ENCODE measurements at regions not wholly inside any gene's neighbourhood (a gene's known extent, or its start where the extent isn't known, plus 50 kb on each side); places are given as distances from the start of the nearest gene placed in this dataset.
"Not testable (repeated sequence)": the region's sequence is repeated elsewhere in the genome, so short reads cannot be mapped to it uniquely, and the experiment has no call there.

DNA sequence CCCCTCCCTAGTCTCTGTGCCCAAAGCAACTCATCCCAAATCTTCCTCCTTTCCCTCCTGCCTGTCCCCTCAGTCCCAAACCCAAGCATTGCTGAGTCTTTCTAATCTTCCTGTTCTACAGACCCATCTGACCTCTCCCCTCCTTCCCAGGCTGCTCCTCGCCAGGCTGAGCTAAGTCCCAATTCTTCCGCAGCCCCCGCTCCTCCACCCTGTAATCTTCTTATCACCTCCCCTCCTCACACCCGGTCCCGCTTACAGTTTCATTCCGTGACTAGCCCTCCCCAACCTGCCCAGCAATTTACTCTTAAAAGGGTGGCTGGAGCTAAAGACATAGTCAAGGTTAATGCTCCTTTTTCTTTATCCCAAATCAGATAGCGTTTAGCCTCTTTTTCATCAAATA is 86.8 kb upstream of the ALDH3B2 start:
- TF ChIP-seq, protein P1, sequence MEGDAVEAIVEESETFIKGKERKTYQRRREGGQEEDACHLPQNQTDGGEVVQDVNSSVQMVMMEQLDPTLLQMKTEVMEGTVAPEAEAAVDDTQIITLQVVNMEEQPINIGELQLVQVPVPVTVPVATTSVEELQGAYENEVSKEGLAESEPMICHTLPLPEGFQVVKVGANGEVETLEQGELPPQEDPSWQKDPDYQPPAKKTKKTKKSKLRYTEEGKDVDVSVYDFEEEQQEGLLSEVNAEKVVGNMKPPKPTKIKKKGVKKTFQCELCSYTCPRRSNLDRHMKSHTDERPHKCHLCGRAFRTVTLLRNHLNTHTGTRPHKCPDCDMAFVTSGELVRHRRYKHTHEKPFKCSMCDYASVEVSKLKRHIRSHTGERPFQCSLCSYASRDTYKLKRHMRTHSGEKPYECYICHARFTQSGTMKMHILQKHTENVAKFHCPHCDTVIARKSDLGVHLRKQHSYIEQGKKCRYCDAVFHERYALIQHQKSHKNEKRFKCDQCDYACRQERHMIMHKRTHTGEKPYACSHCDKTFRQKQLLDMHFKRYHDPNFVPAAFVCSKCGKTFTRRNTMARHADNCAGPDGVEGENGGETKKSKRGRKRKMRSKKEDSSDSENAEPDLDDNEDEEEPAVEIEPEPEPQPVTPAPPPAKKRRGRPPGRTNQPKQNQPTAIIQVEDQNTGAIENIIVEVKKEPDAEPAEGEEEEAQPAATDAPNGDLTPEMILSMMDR (IDR thresholded peaks at IDR 0.05): not testable (repeated sequence)
- not testable (repeated sequence) for TF ChIP-seq POLR2A (IDR thresholded peaks at IDR 0.05); EP300 (IDR thresholded peaks at IDR 0.05; ENCODE audit: low read depth); POLR2AphosphoS5 (IDR thresholded peaks at IDR 0.05)
